CD1c-positive myeloid dendritic cell (primary cell): ENCODE measurements at regions not wholly inside any gene's neighbourhood (a gene's known extent, or its start where the extent isn't known, plus 50 kb on each side); places are given as distances from the start of the nearest gene placed in this dataset.
"Not testable (repeated sequence)": the region's sequence is repeated elsewhere in the genome, so short reads cannot be mapped to it uniquely, and the experiment has no call there.

Experiments used
- DNase-seq: peaks from one replicate; pipeline ENCODE4 v3.0.0-alpha.2; 2016; ENCODE audit errors: extremely low spot score

GRCh38 chr6:76683985-76684384 lies 611.5 kb upstream of the IMPG1 start:
- DNase-seq: no peak

GRCh38 chr6:76682842-76683241 lies 610.4 kb upstream of the IMPG1 start:
- no peak for DNase-seq

GRCh38 chr6:76681781-76682180 lies 609.3 kb upstream of the IMPG1 start:
- DNase-seq: no peak

- DNase-seq: no peak
Observed at GRCh38 chr6:76677017-76677416, 604.6 kb upstream of the IMPG1 start.

GRCh38 chr6:76671751-76672150 lies 599.3 kb upstream of the IMPG1 start:
- no peak for DNase-seq

- no peak for DNase-seq
Observed at GRCh38 chr6:76644231-76644630, 571.8 kb upstream of the IMPG1 start.

- no peak for DNase-seq
Observed at GRCh38 chr6:76639941-76640340, 567.5 kb upstream of the IMPG1 start.

GRCh38 chr6:76634695-76635094 lies 562.2 kb upstream of the IMPG1 start:
- no peak for DNase-seq

GRCh38 chr6:76633259-76633658 lies 560.8 kb upstream of the IMPG1 start:
- no peak for DNase-seq

- no peak for DNase-seq
Observed at GRCh38 chr6:76631622-76632021, 559.2 kb upstream of the IMPG1 start.

- no peak for DNase-seq
Observed at GRCh38 chr6:76615395-76615794, 542.9 kb upstream of the IMPG1 start.

GRCh38 chr6:76612954-76613353 lies 540.5 kb upstream of the IMPG1 start:
- no peak for DNase-seq

- no peak for DNase-seq
Observed at GRCh38 chr6:76609160-76609559, 536.7 kb upstream of the IMPG1 start.

GRCh38 chr6:76594109-76594508 lies 521.6 kb upstream of the IMPG1 start:
- DNase-seq: no peak

- no peak for DNase-seq
Observed at GRCh38 chr6:76593668-76594067, 521.2 kb upstream of the IMPG1 start.

- DNase-seq: no peak
Observed at GRCh38 chr6:76592566-76592965, 520.1 kb upstream of the IMPG1 start.

GRCh38 chr6:76587271-76587670 lies 514.8 kb upstream of the IMPG1 start:
- DNase-seq: no peak

- no peak for DNase-seq
Observed at GRCh38 chr6:76584121-76584520, 511.7 kb upstream of the IMPG1 start.

GRCh38 chr6:76578746-76579145 lies 506.3 kb upstream of the IMPG1 start:
- DNase-seq: no peak

- no peak for DNase-seq
Observed at GRCh38 chr6:76574746-76575145, 502.3 kb upstream of the IMPG1 start.

- DNase-seq: no peak
Observed at GRCh38 chr6:76565932-76566331, 493.5 kb upstream of the IMPG1 start.

- DNase-seq: not testable (repeated sequence)
Observed at GRCh38 chr6:76562371-76562770, 489.9 kb upstream of the IMPG1 start.

- DNase-seq: not testable (repeated sequence)
Observed at GRCh38 chr6:76560851-76561755, 488.6 kb upstream of the IMPG1 start.

- DNase-seq: no peak
Observed at GRCh38 chr6:76553256-76553655, 480.8 kb upstream of the IMPG1 start.
